WERI-Rb-1 (cell line): ENCODE measurements at regions not wholly inside any gene's neighbourhood (a gene's known extent, or its start where the extent isn't known, plus 50 kb on each side); places are given as distances from the start of the nearest gene placed in this dataset.

Experiments
- DNase-seq: peaks from one replicate; pipeline ENCODE4 v3.0.0-alpha.2; 2020
- H3K27ac ChIP-seq: fragments of 250-450 bp; sonication (Bioruptor Pico); 2 replicates; pipeline ENCODE4 v1.5.1; 2020; ENCODE audit warnings: mild to moderate bottlenecking, moderate library complexity
- H3K27me3 ChIP-seq: fragments of 250-450 bp; sonication (Bioruptor Pico); 2 replicates; pipeline ENCODE4 v1.5.1; 2021; ENCODE audit warnings: mild to moderate bottlenecking, low read depth, moderate library complexity; ENCODE audit not compliant: insufficient read depth, severe bottlenecking
- H3K36me3 ChIP-seq: fragments of 250-450 bp; sonication (Bioruptor Pico); 2 replicates; pipeline ENCODE4 v1.5.1; 2020; ENCODE audit warnings: mild to moderate bottlenecking, moderate library complexity
- H3K4me3 ChIP-seq: 2 replicates; pipeline ENCODE4 v1.5.1; 2011; ENCODE audit warnings: low read depth, mild to moderate bottlenecking, control low read depth, low read length
- H3K9me3 ChIP-seq: fragments of 250-450 bp; sonication (Bioruptor Pico); 2 replicates; pipeline ENCODE4 v1.5.1; 2021; ENCODE audit warnings: mild to moderate bottlenecking, moderate library complexity; ENCODE audit not compliant: severe bottlenecking
- TF ChIP-seq, protein P1 (sequence below): IDR thresholded peaks from 2 replicates; pipeline ENCODE4 v1.5.1; 2011; ENCODE audit warnings: low read depth, mild to moderate bottlenecking, control low read depth, inconsistent platforms, low read length

DNA sequence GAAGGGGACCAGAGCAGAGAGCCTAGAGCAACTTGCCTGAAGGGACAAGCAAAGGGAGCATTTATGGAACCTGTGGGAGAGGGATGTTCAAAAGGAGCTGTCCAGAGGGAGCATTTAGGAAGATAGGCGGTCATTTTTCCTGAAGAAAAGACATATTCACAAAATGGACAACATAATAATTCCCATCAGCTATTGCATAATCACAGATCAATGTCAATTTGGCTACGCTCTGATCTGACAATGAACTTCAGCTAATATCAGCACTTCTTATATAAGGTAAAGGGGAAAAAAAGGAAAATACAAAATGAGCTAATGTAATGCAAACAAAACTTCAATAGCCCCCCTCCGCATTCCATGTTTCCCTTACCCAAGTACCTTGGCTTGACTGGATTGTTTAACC lies 291.1 kb upstream of the CDH7 start:
- TF ChIP-seq, protein P1, sequence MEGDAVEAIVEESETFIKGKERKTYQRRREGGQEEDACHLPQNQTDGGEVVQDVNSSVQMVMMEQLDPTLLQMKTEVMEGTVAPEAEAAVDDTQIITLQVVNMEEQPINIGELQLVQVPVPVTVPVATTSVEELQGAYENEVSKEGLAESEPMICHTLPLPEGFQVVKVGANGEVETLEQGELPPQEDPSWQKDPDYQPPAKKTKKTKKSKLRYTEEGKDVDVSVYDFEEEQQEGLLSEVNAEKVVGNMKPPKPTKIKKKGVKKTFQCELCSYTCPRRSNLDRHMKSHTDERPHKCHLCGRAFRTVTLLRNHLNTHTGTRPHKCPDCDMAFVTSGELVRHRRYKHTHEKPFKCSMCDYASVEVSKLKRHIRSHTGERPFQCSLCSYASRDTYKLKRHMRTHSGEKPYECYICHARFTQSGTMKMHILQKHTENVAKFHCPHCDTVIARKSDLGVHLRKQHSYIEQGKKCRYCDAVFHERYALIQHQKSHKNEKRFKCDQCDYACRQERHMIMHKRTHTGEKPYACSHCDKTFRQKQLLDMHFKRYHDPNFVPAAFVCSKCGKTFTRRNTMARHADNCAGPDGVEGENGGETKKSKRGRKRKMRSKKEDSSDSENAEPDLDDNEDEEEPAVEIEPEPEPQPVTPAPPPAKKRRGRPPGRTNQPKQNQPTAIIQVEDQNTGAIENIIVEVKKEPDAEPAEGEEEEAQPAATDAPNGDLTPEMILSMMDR = no peak
- H3K4me3 ChIP-seq = no peak overlapping the region
- H3K9me3 ChIP-seq = no peaks in the 10 kb centered on the region
- DNase-seq = no peak
- no peak overlapping the region for H3K27ac ChIP-seq
- no peaks in the 10 kb centered on the region for H3K36me3 ChIP-seq
- no peaks in the 10 kb centered on the region for H3K27me3 ChIP-seq

DNA sequence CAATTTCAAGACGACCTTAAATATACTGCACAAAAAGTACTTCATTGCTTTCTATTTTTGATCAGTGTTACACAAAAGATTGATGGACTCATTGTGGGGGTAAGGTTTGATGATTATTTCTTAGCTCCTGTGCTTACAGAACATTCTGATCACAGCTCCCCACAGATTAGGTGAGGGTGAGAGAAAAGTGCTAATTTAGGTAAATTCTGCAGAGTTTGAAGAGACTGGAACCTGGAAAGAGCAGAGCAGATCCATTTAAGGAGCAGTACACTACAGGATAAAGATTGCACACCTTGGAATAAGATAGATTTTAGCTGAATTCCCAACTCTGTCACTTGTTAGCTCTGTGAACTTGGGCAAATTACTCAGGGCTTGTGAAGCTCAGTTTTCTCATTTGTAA lies 291.9 kb upstream of the CDH7 start:
- H3K9me3 ChIP-seq = no peaks in the 10 kb centered on the region
- TF ChIP-seq, protein P1 = no peak
- H3K36me3 ChIP-seq = no peaks in the 10 kb centered on the region
- DNase-seq = no peak
- no peak overlapping the region for H3K27ac ChIP-seq
- H3K4me3 ChIP-seq = no peak overlapping the region
- no peaks in the 10 kb centered on the region for H3K27me3 ChIP-seq

DNA sequence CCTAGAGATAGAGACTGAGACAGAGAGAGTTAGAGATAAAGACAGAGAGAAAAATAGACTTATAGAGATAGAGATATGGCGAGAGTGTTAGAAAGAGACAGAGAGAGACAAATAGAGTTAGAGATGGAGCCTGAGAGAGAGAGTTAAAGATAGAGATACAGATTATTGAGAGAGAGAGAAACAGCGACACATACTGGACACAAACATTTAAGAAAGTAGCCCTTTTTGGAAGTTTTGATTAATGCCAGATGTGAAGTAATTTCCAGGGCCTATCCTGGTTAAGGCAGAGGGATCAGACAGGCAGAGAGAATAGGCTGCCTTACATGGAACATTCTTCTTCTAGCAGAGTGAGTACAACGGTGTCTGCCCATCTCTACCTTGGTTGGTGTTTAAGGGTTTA lies 311.6 kb upstream of the CDH7 start:
- Histone ChIP-seq H3K27me3 (no peaks in the 10 kb centered on the region), H3K4me3 (no peak overlapping the region), H3K9me3 (no peaks in the 10 kb centered on the region), H3K36me3 (no peaks in the 10 kb centered on the region), H3K27ac (no peak overlapping the region)
- DNase-seq = no peak
- TF ChIP-seq, protein P1 = no peak

DNA sequence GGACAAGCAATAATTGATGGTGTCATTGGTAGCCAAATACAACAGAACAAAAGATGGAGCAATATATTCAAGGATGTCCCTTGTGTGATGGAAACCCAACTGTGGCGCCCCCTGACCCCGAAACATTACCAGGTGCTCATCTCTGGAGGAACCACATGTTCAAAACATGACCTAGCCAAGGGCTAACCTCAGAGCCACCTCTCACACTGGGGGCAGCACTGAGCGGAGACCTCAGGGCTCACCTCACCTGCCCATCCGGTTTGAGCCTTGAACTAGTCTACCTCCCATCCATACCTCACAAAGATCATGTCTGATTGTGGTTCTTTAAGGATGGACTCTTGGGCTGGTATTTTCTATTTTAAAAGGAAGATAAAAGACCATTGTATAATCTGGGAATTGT lies 314.4 kb upstream of the CDH7 start:
- Histone ChIP-seq H3K27me3 (no peaks in the 10 kb centered on the region), H3K27ac (no peak overlapping the region), H3K4me3 (no peak overlapping the region), H3K9me3 (no peaks in the 10 kb centered on the region), H3K36me3 (no peaks in the 10 kb centered on the region)
- DNase-seq = no peak
- TF ChIP-seq, protein P1 = no peak

DNA sequence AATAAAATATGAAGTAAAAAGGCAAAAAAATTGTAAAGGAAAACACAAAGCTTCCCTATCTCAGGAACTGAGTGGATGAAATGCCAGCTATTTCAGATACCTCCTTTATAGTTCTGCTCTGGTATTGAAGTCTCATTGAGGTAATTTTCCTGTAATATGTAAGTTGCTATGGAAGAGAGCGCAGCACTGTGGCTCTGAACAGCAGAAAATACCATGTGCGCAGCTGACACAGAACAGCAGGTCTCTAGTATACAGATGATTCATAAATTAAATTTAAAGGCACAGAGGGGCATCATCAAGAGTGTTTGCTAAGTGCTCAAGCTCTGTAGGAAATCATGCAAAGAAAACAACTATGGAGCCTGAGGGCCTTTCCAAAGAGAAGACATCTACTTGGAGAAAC lies 315.3 kb upstream of the CDH7 start:
- TF ChIP-seq, protein P1 = no peak
- Histone ChIP-seq H3K27me3 (no peaks in the 10 kb centered on the region), H3K9me3 (no peaks in the 10 kb centered on the region), H3K36me3 (no peaks in the 10 kb centered on the region), H3K27ac (no peak overlapping the region), H3K4me3 (no peak overlapping the region)
- DNase-seq = no peak

DNA sequence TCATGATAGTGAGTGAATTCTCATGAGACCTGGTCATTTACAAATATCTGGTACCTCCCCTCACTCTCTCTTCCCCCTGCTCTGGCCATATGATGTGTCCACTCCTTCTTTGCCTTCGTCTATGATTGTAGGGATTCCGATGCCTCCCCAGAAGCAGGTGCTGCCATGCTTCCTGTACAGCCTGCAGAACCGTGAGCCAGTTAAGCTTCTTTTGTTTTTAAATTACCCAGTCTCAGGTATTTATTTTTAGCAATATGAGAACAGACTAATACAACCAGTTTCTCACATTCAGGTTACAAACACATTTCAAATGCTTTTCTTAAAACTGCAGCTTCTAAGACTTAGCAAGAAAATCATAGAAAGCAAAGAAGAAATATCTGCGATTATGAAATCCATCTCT lies 321.2 kb upstream of the CDH7 start:
- Histone ChIP-seq H3K27me3 (no peaks in the 10 kb centered on the region), H3K36me3 (no peaks in the 10 kb centered on the region), H3K4me3 (no peak overlapping the region), H3K27ac (no peak overlapping the region), H3K9me3 (no peaks in the 10 kb centered on the region)
- TF ChIP-seq, protein P1 = no peak
- DNase-seq = no peak
